NCI-H1105 treated with DMSO at 0.1 percent for 48 hours (cell line): ENCODE measurements at regions not wholly inside any gene's neighbourhood (a gene's known extent, or its start where the extent isn't known, plus 50 kb on each side); places are given as distances from the start of the nearest gene placed in this dataset.
A peak's percentile ranks its signal among the peaks of the same experiment; 100 is the strongest.
"Not testable (repeated sequence)": the region's sequence is repeated elsewhere in the genome, so short reads cannot be mapped to it uniquely, and the experiment has no call there.

ENCODE experiments used
- DNase-seq: peaks from one replicate; lab custom pipeline; 2025; lab: John Stamatoyannopoulos, UW

GRCh38 chr3:132084982-132085381 is 50.2 kb upstream of the CPNE4 start:
- no peak for DNase-seq

GRCh38 chr3:132087356-132087755 is 52.5 kb upstream of the CPNE4 start:
- no peak for DNase-seq

GRCh38 chr3:132088291-132088690 is 53.5 kb upstream of the CPNE4 start:
- DNase-seq: no peak

- DNase-seq: no peak
Observed at GRCh38 chr3:132090921-132091320, 56.1 kb upstream of the CPNE4 start.

- no peak for DNase-seq
Observed at GRCh38 chr3:132116601-132117000, 81.8 kb upstream of the CPNE4 start.

GRCh38 chr3:132117642-132118041 is 82.8 kb upstream of the CPNE4 start:
- DNase-seq: no peak

GRCh38 chr3:132119531-132119930 is 84.7 kb upstream of the CPNE4 start:
- no peak for DNase-seq

- no peak for DNase-seq
Observed at GRCh38 chr3:132124096-132124495, 89.3 kb upstream of the CPNE4 start.

- DNase-seq: no peak
Observed at GRCh38 chr3:132124651-132125284, 90.0 kb upstream of the CPNE4 start.

- no peak for DNase-seq
Observed at GRCh38 chr3:132134611-132135010, 99.8 kb upstream of the CPNE4 start.

GRCh38 chr3:132135628-132136333 is 101.0 kb upstream of the CPNE4 start:
- no peak for DNase-seq

- no peak for DNase-seq
Observed at GRCh38 chr3:132136334-132136716, 101.5 kb upstream of the CPNE4 start.

GRCh38 chr3:132136902-132137301 is 102.1 kb upstream of the CPNE4 start:
- DNase-seq: not testable (repeated sequence)

GRCh38 chr3:132145833-132146232 is 111.0 kb upstream of the CPNE4 start:
- DNase-seq: no peak

- no peak for DNase-seq
Observed at GRCh38 chr3:132154619-132155018, 119.8 kb upstream of the CPNE4 start.

- DNase-seq: no peak
Observed at GRCh38 chr3:132159145-132159544, 124.3 kb upstream of the CPNE4 start.

GRCh38 chr3:132160198-132160597 is 125.4 kb upstream of the CPNE4 start:
- DNase-seq: no peak

- DNase-seq: no peak
Observed at GRCh38 chr3:132161608-132162007, 126.8 kb upstream of the CPNE4 start.

GRCh38 chr3:132164469-132165092 is 129.8 kb upstream of the CPNE4 start:
- DNase-seq: peak; percentile 30

GRCh38 chr3:132167870-132168269 is 133.1 kb upstream of the CPNE4 start:
- DNase-seq: no peak

GRCh38 chr3:132174500-132174899 is 139.7 kb upstream of the CPNE4 start:
- no peak for DNase-seq

GRCh38 chr3:132180337-132180791 is 136.8 kb upstream of the ACP3 start:
- DNase-seq: peak; percentile 92

GRCh38 chr3:132183811-132184210 is 133.4 kb upstream of the ACP3 start:
- peak; percentile 11 for DNase-seq
